ENCODE measurements at regions not wholly inside any gene's neighbourhood (a gene's known extent, or its start where the extent isn't known, plus 50 kb on each side); places are given as distances from the start of the nearest gene placed in this dataset.

- TF ChIP-seq POLR2A (IDR thresholded peaks at IDR 0.05) (no peak), CTCF (IDR thresholded peaks at IDR 0.05) (no peak), EP300 (IDR thresholded peaks at IDR 0.05) (no peak), POLR2AphosphoS5 (IDR thresholded peaks at IDR 0.05) (no peak)
- intact Hi-C loops (cut with DNase I; ENCODE audit: low total_unique reads): no loop called here
- no peaks in the 10 kb centered on the region for H3K36me3 ChIP-seq
- no peaks in the 10 kb centered on the region for H3K4me1 ChIP-seq
- H3K27ac ChIP-seq: no peak overlapping the region
- 56 to 77% (median 64%) methylated on average over 2 of the region's 2 CpGs for WGBS, 5 donors
- DNase-seq: no peak
- no peaks in the 10 kb centered on the region for H3K27me3 ChIP-seq
- peaks cover 0 to 7% (median 4%) of the 10 kb centered on the region in 4 donors for H3K9me3 ChIP-seq
- H3K4me3 ChIP-seq: no peak overlapping the region
These were observed 233.5 kb upstream of the MTPN start for GRCh38 chr7:136210664-136211063.

GRCh38 chr7:136210079-136210478 is 232.9 kb upstream of the MTPN start:
- intact Hi-C loops (cut with DNase I; ENCODE audit: low total_unique reads): no loop called here
- no peak for DNase-seq
- Histone ChIP-seq H3K27me3 (no peaks in the 10 kb centered on the region), H3K36me3 (no peaks in the 10 kb centered on the region), H3K4me3 (no peak overlapping the region), H3K4me1 (no peaks in the 10 kb centered on the region), H3K9me3 (peaks cover 0 to 7% (median 4%) of the 10 kb centered on the region in 4 donors), H3K27ac (no peak overlapping the region)
- TF ChIP-seq CTCF (IDR thresholded peaks at IDR 0.05) (no peak), POLR2A (IDR thresholded peaks at IDR 0.05) (no peak), POLR2AphosphoS5 (IDR thresholded peaks at IDR 0.05) (no peak), EP300 (IDR thresholded peaks at IDR 0.05) (no peak)

GRCh38 chr7:136205956-136206355 is 228.8 kb upstream of the MTPN start:
- H3K9me3 ChIP-seq: peaks cover 0 to 3% (median 0%) of the 10 kb centered on the region in 4 donors
- H3K27ac ChIP-seq: no peak overlapping the region
- intact Hi-C loops (cut with DNase I; ENCODE audit: low total_unique reads): no loop called here
- no peaks in the 10 kb centered on the region for H3K27me3 ChIP-seq
- no peaks in the 10 kb centered on the region for H3K4me1 ChIP-seq
- no peak for DNase-seq
- no peak overlapping the region for H3K4me3 ChIP-seq
- TF ChIP-seq CTCF (IDR thresholded peaks at IDR 0.05): no peak
- TF ChIP-seq EP300 (IDR thresholded peaks at IDR 0.05): no peak
- no peak for TF ChIP-seq POLR2AphosphoS5 (IDR thresholded peaks at IDR 0.05)
- no peak for TF ChIP-seq POLR2A (IDR thresholded peaks at IDR 0.05)
- 75 to 83% (median 77%) methylated on average over 1 of the region's 1 CpG for WGBS, 5 donors
- no peaks in the 10 kb centered on the region for H3K36me3 ChIP-seq

- Histone ChIP-seq H3K4me3 (no peak overlapping the region), H3K36me3 (no peaks in the 10 kb centered on the region), H3K27ac (no peak overlapping the region), H3K27me3 (no peaks in the 10 kb centered on the region), H3K4me1 (no peaks in the 10 kb centered on the region), H3K9me3 (peaks cover 5 to 56% (median 21%) of the 10 kb centered on the region in 4 donors)
- WGBS, 5 donors: 24 to 58% (median 44%) methylated on average over 1 of the region's 1 CpG
- intact Hi-C loops (cut with DNase I; ENCODE audit: low total_unique reads): no loop called here
- DNase-seq: no peak
- TF ChIP-seq POLR2A (IDR thresholded peaks at IDR 0.05) (no peak), EP300 (IDR thresholded peaks at IDR 0.05) (no peak), CTCF (IDR thresholded peaks at IDR 0.05) (no peak), POLR2AphosphoS5 (IDR thresholded peaks at IDR 0.05) (no peak)
These were observed 221.0 kb upstream of the MTPN start for GRCh38 chr7:136198168-136198567.

All from stomach (tissue), 8 donors.